A549 (cell line): ENCODE measurements at regions not wholly inside any gene's neighbourhood (a gene's known extent, or its start where the extent isn't known, plus 50 kb on each side); places are given as distances from the start of the nearest gene placed in this dataset.

ENCODE experiments used
- ATAC-seq, 2 experiments: fragments of 200-7000 bp in 1 of 2; fragments of >200 bp in 1 of 2; cut with Nextera tagmentation in 1 of 2; cut with Tn5 transposase in 1 of 2; 3 replicates each; pipeline versions ENCODE4 v1.8.0 to v1.9.1; 2018 to 2020; ENCODE audit warnings: mild to moderate bottlenecking in 1 of 2, moderate library complexity in 1 of 2
- CTCF ChIA-PET: fragments of 300-600 bp; sonication (Branson Sonifier 250); formaldehyde crosslinking; extraction: SDS; loops from one replicate; lab custom pipeline; 2021; ENCODE audit warnings: antibody characterized with exemption, inconsistent platforms; lab: Yijun Ruan, JAX
- POLR2A ChIA-PET: fragments of 350-600 bp; formaldehyde crosslinking; extraction: SDS; loops from one replicate; lab custom pipeline; 2021; ENCODE audit warnings: antibody characterized with exemption, inconsistent platforms; lab: Yijun Ruan, JAX
- DNase-seq, 2 experiments: peaks; one replicate each; pipeline versions ENCODE4 v3.0.0 to v3.0.0-alpha.2; 2011 to 2016; ENCODE audit warnings: low read depth in 1 of 2, low spot score in 1 of 2
- FAIRE-seq: peaks from 2 replicates; lab custom pipeline; 2011; peaks lifted over from hg19 to GRCh38; lab: Jason Lieb, UNC
- H3K27ac ChIP-seq, 2 experiments: fragments of >200 bp; sonication (Bioruptor Twin); formaldehyde crosslinking; 3 replicates each; pipeline ENCODE4 v1.5.1; 2016 to 2017
- H3K4me1 ChIP-seq: fragments of >200 bp; sonication (Bioruptor Twin); formaldehyde crosslinking; 3 replicates; pipeline ENCODE4 v1.6.1; 2016
- H3K4me2 ChIP-seq: fragments of >200 bp; sonication (Bioruptor Twin); formaldehyde crosslinking; 3 replicates; pipeline ENCODE4 v1.6.1; 2016
- H3K4me3 ChIP-seq: fragments of >200 bp; sonication (Bioruptor Twin); formaldehyde crosslinking; 3 replicates; pipeline ENCODE4 v1.5.1; 2016
- H3K9me3 ChIP-seq: fragments of >200 bp; sonication (Bioruptor Twin); formaldehyde crosslinking; 3 replicates; pipeline ENCODE4 v1.6.1; 2016
- BHLHE40 ChIP-seq: IDR thresholded peaks from 2 replicates; pipeline ENCODE4 v1.6.1; 2012; ENCODE audit warnings: low read depth, low read length, inconsistent platforms
- CBX2 ChIP-seq: fragments of 200-600 bp; sonication (generic); IDR thresholded peaks from 2 replicates; pipeline ENCODE4 v1.6.1; 2016; ENCODE audit warnings: low read depth, mild to moderate bottlenecking, borderline replicate concordance
- CBX8 ChIP-seq: fragments of 200-600 bp; sonication (generic); IDR thresholded peaks from 2 replicates; pipeline ENCODE4 v1.6.1; 2016
- EHMT2 ChIP-seq: fragments of 200-600 bp; sonication (generic); IDR thresholded peaks from 2 replicates; pipeline ENCODE4 v1.6.1; 2016; ENCODE audit warnings: antibody characterized with exemption, low read depth, mild to moderate bottlenecking, moderate library complexity
- ESRRA ChIP-seq: fragments of 150-350 bp; IDR thresholded peaks from 2 replicates; pipeline ENCODE4 v1.6.1; 2014; ENCODE audit warnings: mild to moderate bottlenecking, low read length, borderline replicate concordance
- FOSB ChIP-seq: fragments of 250-450 bp; sonication (Bioruptor Pico); IDR thresholded peaks from 2 replicates; pipeline ENCODE4 v1.5.0; 2020; ENCODE audit warnings: mild to moderate bottlenecking, moderate library complexity
- FOXS1 ChIP-seq: fragments of 250-450 bp; sonication (Bioruptor Pico); IDR thresholded peaks from 2 replicates; pipeline ENCODE4 v1.5.0; 2020; ENCODE audit warnings: mild to moderate bottlenecking, moderate library complexity
- HDAC2 ChIP-seq: fragments of 200-600 bp; sonication (generic); IDR thresholded peaks from 2 replicates; pipeline ENCODE4 v1.6.1; 2016
- HEYL ChIP-seq: fragments of 250-450 bp; sonication (Bioruptor Pico); IDR thresholded peaks from 2 replicates; pipeline ENCODE4 v1.8.0; 2021; ENCODE audit warnings: mild to moderate bottlenecking, moderate library complexity
- HOXB5 ChIP-seq: fragments of 250-450 bp; sonication (Bioruptor Pico); IDR thresholded peaks from 2 replicates; pipeline ENCODE4 v1.5.0; 2020; ENCODE audit warnings: mild to moderate bottlenecking, moderate library complexity
- JUNB ChIP-seq: fragments of >200 bp; sonication (Bioruptor Twin); formaldehyde crosslinking; IDR thresholded peaks from 2 replicates; pipeline ENCODE4 v1.6.1; 2016
- KDM1A ChIP-seq: fragments of 200-600 bp; sonication (generic); IDR thresholded peaks from 2 replicates; pipeline ENCODE4 v1.6.1; 2016; ENCODE audit warnings: low read depth, mild to moderate bottlenecking
- MYC ChIP-seq: IDR thresholded peaks from 2 replicates; pipeline ENCODE4 v1.6.1; 2012; ENCODE audit warnings: mild to moderate bottlenecking, inconsistent platforms, low read length, improper control_type of control experiment, borderline replicate concordance
- NFE2L2 ChIP-seq: fragments of 150-350 bp; conservative IDR thresholded peaks from 2 replicates; pipeline ENCODE4 v1.6.1; 2014; ENCODE audit warnings: low read length
- PHF8 ChIP-seq: fragments of 200-600 bp; sonication (generic); IDR thresholded peaks from 2 replicates; pipeline ENCODE4 v1.6.1; 2016; ENCODE audit warnings: low read depth, mild to moderate bottlenecking, antibody characterized with exemption, moderate library complexity, borderline replicate concordance
- RCOR1 ChIP-seq: fragments of 150-350 bp; IDR thresholded peaks from 2 replicates; pipeline ENCODE4 v1.6.1; 2014; ENCODE audit warnings: antibody characterized with exemption, low read length, low read depth
- SREBF2 ChIP-seq: fragments of 450-650 bp; IDR thresholded peaks from 2 replicates; pipeline ENCODE4 v1.6.1; 2014; ENCODE audit warnings: mild to moderate bottlenecking, moderate library complexity
- TP53 ChIP-seq: fragments of 250-450 bp; sonication (Bioruptor Pico); IDR thresholded peaks from 2 replicates; pipeline ENCODE4 v1.5.0; 2021; ENCODE audit warnings: mild to moderate bottlenecking, moderate library complexity
- ZFP36 ChIP-seq: fragments of 450-650 bp; IDR thresholded peaks from 2 replicates; pipeline ENCODE4 v1.6.1; 2014; ENCODE audit warnings: borderline replicate concordance; ENCODE audit not compliant: partially characterized antibody
- ZNF302 ChIP-seq: fragments of 250-450 bp; sonication (Bioruptor Pico); IDR thresholded peaks from 2 replicates; pipeline ENCODE4 v1.9.0; 2021; ENCODE audit warnings: inconsistent platforms, mild to moderate bottlenecking, moderate library complexity
- ZSCAN20 ChIP-seq: fragments of 250-450 bp; sonication (Bioruptor Pico); IDR thresholded peaks from 2 replicates; pipeline ENCODE4 v1.8.0; 2022; ENCODE audit warnings: mild to moderate bottlenecking, moderate library complexity
- WGBS: methylation state at CpG from one replicate; pipeline ENCODE4 v1.1.6; 2017; ENCODE audit errors: missing lambda C conversion rate; 5-methylcytosine and 5-hydroxymethylcytosine counted together
- TF ChIP-seq, protein P1 (sequence below): fragments of 150-350 bp; IDR thresholded peaks from 2 replicates; pipeline ENCODE4 v1.6.1; 2014; ENCODE audit warnings: low read depth, mild to moderate bottlenecking, low read length
- TF ChIP-seq, protein P2 (sequence below): fragments of 200-600 bp; sonication (generic); IDR thresholded peaks from 2 replicates; pipeline ENCODE4 v1.6.1; 2016; ENCODE audit warnings: antibody characterized with exemption, mild to moderate bottlenecking, moderate library complexity
- TF ChIP-seq, protein P3 (sequence below): fragments of 250-450 bp; sonication (Bioruptor Pico); IDR thresholded peaks from 2 replicates; pipeline ENCODE4 v1.5.0; 2021; ENCODE audit warnings: mild to moderate bottlenecking, moderate library complexity, borderline replicate concordance
- TF ChIP-seq, protein P4 (sequence below): fragments of 250-450 bp; sonication (Bioruptor Pico); IDR thresholded peaks from 2 replicates; pipeline ENCODE4 v1.5.0; 2020; ENCODE audit warnings: low read depth, mild to moderate bottlenecking, moderate library complexity
- TF ChIP-seq, protein P5 (sequence below): IDR thresholded peaks from 2 replicates; pipeline ENCODE4 v1.6.1; 2012; ENCODE audit warnings: low read depth, borderline replicate concordance
- TF ChIP-seq, protein P6 (sequence below): fragments of 450-650 bp; IDR thresholded peaks from 2 replicates; pipeline ENCODE4 v1.6.1; 2014; ENCODE audit warnings: antibody characterized with exemption

- POLR2A ChIA-PET = no interaction called here
- DNase-seq = no peak
These were observed 91.3 kb upstream of the NFIB start for GRCh38 chr9:14405176-14405706.

GRCh38 chr9:14403081-14403480 is 89.1 kb upstream of the NFIB start:
- WGBS = 31% methylated on average over 4 of the region's 4 CpGs
- TF ChIP-seq ZNF302 (CRISPR knock-in tag) = no peak
- TF ChIP-seq RCOR1 = no peak
- no peak for TF ChIP-seq ZFP36
- no peak for TF ChIP-seq JUNB
- TF ChIP-seq, protein P1, sequence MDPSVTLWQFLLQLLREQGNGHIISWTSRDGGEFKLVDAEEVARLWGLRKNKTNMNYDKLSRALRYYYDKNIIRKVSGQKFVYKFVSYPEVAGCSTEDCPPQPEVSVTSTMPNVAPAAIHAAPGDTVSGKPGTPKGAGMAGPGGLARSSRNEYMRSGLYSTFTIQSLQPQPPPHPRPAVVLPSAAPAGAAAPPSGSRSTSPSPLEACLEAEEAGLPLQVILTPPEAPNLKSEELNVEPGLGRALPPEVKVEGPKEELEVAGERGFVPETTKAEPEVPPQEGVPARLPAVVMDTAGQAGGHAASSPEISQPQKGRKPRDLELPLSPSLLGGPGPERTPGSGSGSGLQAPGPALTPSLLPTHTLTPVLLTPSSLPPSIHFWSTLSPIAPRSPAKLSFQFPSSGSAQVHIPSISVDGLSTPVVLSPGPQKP = no peak
- TF ChIP-seq, protein P2, sequence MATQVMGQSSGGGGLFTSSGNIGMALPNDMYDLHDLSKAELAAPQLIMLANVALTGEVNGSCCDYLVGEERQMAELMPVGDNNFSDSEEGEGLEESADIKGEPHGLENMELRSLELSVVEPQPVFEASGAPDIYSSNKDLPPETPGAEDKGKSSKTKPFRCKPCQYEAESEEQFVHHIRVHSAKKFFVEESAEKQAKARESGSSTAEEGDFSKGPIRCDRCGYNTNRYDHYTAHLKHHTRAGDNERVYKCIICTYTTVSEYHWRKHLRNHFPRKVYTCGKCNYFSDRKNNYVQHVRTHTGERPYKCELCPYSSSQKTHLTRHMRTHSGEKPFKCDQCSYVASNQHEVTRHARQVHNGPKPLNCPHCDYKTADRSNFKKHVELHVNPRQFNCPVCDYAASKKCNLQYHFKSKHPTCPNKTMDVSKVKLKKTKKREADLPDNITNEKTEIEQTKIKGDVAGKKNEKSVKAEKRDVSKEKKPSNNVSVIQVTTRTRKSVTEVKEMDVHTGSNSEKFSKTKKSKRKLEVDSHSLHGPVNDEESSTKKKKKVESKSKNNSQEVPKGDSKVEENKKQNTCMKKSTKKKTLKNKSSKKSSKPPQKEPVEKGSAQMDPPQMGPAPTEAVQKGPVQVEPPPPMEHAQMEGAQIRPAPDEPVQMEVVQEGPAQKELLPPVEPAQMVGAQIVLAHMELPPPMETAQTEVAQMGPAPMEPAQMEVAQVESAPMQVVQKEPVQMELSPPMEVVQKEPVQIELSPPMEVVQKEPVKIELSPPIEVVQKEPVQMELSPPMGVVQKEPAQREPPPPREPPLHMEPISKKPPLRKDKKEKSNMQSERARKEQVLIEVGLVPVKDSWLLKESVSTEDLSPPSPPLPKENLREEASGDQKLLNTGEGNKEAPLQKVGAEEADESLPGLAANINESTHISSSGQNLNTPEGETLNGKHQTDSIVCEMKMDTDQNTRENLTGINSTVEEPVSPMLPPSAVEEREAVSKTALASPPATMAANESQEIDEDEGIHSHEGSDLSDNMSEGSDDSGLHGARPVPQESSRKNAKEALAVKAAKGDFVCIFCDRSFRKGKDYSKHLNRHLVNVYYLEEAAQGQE = no peak
- TF ChIP-seq HEYL (CRISPR knock-in tag) = no peak
- no peak for TF ChIP-seq PHF8
- TF ChIP-seq ESRRA = no peak
- no peak for TF ChIP-seq ZSCAN20 (CRISPR knock-in tag)
- TF ChIP-seq FOXS1 (CRISPR knock-in tag) = no peak
- TF ChIP-seq NFE2L2 = no peak
- no peak for TF ChIP-seq HOXB5 (CRISPR knock-in tag)
- TF ChIP-seq, protein P3, sequence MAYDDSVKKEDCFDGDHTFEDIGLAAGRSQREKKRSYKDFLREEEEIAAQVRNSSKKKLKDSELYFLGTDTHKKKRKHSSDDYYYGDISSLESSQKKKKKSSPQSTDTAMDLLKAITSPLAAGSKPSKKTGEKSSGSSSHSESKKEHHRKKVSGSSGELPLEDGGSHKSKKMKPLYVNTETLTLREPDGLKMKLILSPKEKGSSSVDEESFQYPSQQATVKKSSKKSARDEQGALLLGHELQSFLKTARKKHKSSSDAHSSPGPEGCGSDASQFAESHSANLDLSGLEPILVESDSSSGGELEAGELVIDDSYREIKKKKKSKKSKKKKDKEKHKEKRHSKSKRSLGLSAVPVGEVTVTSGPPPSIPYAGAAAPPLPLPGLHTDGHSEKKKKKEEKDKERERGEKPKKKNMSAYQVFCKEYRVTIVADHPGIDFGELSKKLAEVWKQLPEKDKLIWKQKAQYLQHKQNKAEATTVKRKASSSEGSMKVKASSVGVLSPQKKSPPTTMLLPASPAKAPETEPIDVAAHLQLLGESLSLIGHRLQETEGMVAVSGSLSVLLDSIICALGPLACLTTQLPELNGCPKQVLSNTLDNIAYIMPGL (CRISPR knock-in tag) = no peak
- TF ChIP-seq, protein P4, sequence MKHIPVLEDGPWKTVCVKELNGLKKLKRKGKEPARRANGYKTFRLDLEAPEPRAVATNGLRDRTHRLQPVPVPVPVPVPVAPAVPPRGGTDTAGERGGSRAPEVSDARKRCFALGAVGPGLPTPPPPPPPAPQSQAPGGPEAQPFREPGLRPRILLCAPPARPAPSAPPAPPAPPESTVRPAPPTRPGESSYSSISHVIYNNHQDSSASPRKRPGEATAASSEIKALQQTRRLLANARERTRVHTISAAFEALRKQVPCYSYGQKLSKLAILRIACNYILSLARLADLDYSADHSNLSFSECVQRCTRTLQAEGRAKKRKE = no peak
- FAIRE-seq = no peak
- Histone ChIP-seq H3K27ac (no peak overlapping the region), H3K4me1 (peaks cover 5% of the 10 kb centered on the region; the same call in 1 of the 3 replicates), H3K9me3 (no peaks in the 10 kb centered on the region), H3K4me2 (no peak overlapping the region), H3K4me3 (no peak overlapping the region)
- no peak for DNase-seq
- CTCF ChIA-PET = interaction anchor here (1.3 kb wide), 1 partner anchor 19 kb away, joined by 3 read pairs; no protein-coding TSS in a partner anchor
- ATAC-seq = no peak
- POLR2A ChIA-PET = interaction anchor here (0.7 kb wide), 1 partner anchor 132 kb away, joined by 7 read pairs; no protein-coding TSS in a partner anchor

More at GRCh38 chr9:14405176-14405706, 91.3 kb upstream of the NFIB start:
- no peak overlapping the region for H3K4me2 ChIP-seq
- H3K4me3 ChIP-seq = no peak overlapping the region
- peaks cover 3% of the 10 kb centered on the region; the same call in 1 of the 3 replicates for H3K4me1 ChIP-seq
- ATAC-seq = no peak
- TF ChIP-seq HEYL (CRISPR knock-in tag) = no peak
- no peak for TF ChIP-seq TP53 (CRISPR knock-in tag)
- TF ChIP-seq NFE2L2 = no peak
- TF ChIP-seq BHLHE40 = no peak
- TF ChIP-seq, protein P5, sequence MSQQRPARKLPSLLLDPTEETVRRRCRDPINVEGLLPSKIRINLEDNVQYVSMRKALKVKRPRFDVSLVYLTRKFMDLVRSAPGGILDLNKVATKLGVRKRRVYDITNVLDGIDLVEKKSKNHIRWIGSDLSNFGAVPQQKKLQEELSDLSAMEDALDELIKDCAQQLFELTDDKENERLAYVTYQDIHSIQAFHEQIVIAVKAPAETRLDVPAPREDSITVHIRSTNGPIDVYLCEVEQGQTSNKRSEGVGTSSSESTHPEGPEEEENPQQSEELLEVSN = no peak
- TF ChIP-seq SREBF2 = no peak
- TF ChIP-seq ZSCAN20 (CRISPR knock-in tag) = no peak
- no peak for TF ChIP-seq EHMT2
- TF ChIP-seq, protein P6, sequence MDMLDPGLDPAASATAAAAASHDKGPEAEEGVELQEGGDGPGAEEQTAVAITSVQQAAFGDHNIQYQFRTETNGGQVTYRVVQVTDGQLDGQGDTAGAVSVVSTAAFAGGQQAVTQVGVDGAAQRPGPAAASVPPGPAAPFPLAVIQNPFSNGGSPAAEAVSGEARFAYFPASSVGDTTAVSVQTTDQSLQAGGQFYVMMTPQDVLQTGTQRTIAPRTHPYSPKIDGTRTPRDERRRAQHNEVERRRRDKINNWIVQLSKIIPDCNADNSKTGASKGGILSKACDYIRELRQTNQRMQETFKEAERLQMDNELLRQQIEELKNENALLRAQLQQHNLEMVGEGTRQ = no peak
- TF ChIP-seq HDAC2 = no peak
- TF ChIP-seq CBX2 = no peak
- TF ChIP-seq FOSB (CRISPR knock-in tag) = no peak
- no peak for TF ChIP-seq MYC
- no peak for TF ChIP-seq JUNB
- no peak for TF ChIP-seq KDM1A
- no peak for TF ChIP-seq CBX8
- TF ChIP-seq ESRRA = no peak
- WGBS = 48% methylated on average over 3 of the region's 3 CpGs
- H3K27ac ChIP-seq = no peak overlapping the region
- no peak for FAIRE-seq
- no peaks in the 10 kb centered on the region for H3K9me3 ChIP-seq
- CTCF ChIA-PET = interaction anchor here (1.7 to 2.5 kb wide), 2 partner anchors 22 to 52 kb away, joined by 5 to 7 read pairs; no protein-coding TSS in a partner anchor
